ENCODE measurements at regions not wholly inside any gene's neighbourhood (a gene's known extent, or its start where the extent isn't known, plus 50 kb on each side); places are given as distances from the start of the nearest gene placed in this dataset.

DNA sequence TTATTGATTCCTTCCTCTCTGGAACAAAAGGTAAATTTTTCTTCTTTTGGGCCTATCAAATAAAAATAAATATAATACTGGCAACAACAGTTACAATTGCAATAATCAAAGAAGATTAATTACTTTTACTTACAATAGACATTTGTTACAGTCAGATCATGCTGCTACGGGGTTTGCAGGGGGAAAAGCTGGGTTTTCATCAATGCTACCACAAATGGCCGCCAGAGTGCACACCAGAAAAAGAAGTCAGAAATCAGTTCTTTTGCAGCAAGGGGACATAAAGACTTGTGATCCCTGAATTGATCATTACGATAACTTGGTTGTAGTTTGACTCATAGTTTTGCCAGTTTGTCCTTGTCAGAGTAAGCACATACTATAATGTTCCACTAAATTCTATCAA lies 714.5 kb upstream of the EYS start:
- DNase-seq: no peak
- Histone ChIP-seq H3K27me3 (no peaks in the 10 kb centered on the region), H3K4me1 (replicated peaks in 1 of 2) (no peaks in the 10 kb centered on the region), H3K27ac (no peak overlapping the region), H3K36me3 (replicated peaks in 1 of 2) (no peaks in the 10 kb centered on the region), H3K4me3 (no peak overlapping the region), H3K9me3 (replicated peaks in 1 of 3) (no peaks in the 10 kb centered on the region)
- intact Hi-C loops (cut with DNase I): no loop called here
- WGBS, 4 donors: 43 to 52% (median 47%) methylated on average over 3 of the region's 3 CpGs
- no peak for TF ChIP-seq POLR2A (IDR thresholded peaks at IDR 0.05)
- TF ChIP-seq, protein P1, sequence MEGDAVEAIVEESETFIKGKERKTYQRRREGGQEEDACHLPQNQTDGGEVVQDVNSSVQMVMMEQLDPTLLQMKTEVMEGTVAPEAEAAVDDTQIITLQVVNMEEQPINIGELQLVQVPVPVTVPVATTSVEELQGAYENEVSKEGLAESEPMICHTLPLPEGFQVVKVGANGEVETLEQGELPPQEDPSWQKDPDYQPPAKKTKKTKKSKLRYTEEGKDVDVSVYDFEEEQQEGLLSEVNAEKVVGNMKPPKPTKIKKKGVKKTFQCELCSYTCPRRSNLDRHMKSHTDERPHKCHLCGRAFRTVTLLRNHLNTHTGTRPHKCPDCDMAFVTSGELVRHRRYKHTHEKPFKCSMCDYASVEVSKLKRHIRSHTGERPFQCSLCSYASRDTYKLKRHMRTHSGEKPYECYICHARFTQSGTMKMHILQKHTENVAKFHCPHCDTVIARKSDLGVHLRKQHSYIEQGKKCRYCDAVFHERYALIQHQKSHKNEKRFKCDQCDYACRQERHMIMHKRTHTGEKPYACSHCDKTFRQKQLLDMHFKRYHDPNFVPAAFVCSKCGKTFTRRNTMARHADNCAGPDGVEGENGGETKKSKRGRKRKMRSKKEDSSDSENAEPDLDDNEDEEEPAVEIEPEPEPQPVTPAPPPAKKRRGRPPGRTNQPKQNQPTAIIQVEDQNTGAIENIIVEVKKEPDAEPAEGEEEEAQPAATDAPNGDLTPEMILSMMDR (IDR thresholded peaks at IDR 0.05): no peak

DNA sequence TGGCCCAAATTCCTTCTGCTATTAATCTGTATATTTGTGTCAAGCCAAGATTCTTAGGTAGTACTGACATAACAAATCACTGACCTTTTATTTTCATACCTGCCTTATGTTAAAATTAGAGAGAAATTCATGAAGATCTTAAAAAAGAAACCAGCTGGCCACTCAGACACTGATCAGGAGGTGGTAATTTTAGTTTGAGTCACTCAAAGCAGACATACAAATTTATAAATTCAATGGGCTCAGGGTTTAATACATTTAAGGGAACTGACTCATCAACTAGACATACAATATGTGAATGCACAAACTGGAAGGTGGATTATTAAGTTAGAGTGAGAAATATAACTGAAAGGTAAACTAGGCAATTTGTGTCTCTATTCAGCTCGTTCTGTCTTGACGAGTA lies 711.9 kb upstream of the EYS start:
- no peak overlapping the region for H3K27ac ChIP-seq
- H3K9me3 ChIP-seq (replicated peaks in 1 of 3): no peaks in the 10 kb centered on the region
- no peak overlapping the region for H3K4me3 ChIP-seq
- no peak for DNase-seq
- TF ChIP-seq POLR2A (IDR thresholded peaks at IDR 0.05): no peak
- TF ChIP-seq, protein P1 (IDR thresholded peaks at IDR 0.05): no peak
- 61 to 84% (median 70%) methylated on average over 2 of the region's 2 CpGs for WGBS, 4 donors
- H3K4me1 ChIP-seq (replicated peaks in 1 of 2): no peaks in the 10 kb centered on the region
- H3K36me3 ChIP-seq (replicated peaks in 1 of 2): no peaks in the 10 kb centered on the region
- intact Hi-C loops (cut with DNase I): no loop called here
- H3K27me3 ChIP-seq: no peaks in the 10 kb centered on the region

DNA sequence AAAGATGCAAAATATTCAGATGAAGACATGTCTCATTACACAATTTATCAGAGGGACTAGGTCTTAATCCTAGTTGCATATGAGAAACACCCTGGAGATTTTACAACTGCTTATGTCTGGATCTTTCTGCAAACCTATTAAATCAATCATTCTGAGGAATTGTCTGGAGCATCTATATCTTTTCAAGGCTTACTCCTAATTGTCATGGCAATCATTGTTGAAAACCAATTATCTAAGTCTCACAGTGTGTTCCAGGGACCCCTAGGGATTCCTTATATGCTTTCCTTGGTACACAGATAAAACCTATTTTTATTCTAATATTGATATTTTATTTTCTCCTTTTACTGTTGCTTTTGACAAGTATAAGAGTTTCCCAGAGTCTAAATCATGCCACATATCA lies 696.9 kb upstream of the EYS start:
- no peaks in the 10 kb centered on the region for H3K27me3 ChIP-seq
- H3K4me1 ChIP-seq (replicated peaks in 1 of 2): no peaks in the 10 kb centered on the region
- no peak for DNase-seq
- H3K4me3 ChIP-seq: no peak overlapping the region
- TF ChIP-seq POLR2A (IDR thresholded peaks at IDR 0.05): no peak
- TF ChIP-seq, protein P1 (IDR thresholded peaks at IDR 0.05): no peak
- no peaks in the 10 kb centered on the region for H3K9me3 ChIP-seq (replicated peaks in 1 of 3)
- no peak overlapping the region for H3K27ac ChIP-seq
- no peaks in the 10 kb centered on the region for H3K36me3 ChIP-seq (replicated peaks in 1 of 2)
- intact Hi-C loops (cut with DNase I): no loop called here

DNA sequence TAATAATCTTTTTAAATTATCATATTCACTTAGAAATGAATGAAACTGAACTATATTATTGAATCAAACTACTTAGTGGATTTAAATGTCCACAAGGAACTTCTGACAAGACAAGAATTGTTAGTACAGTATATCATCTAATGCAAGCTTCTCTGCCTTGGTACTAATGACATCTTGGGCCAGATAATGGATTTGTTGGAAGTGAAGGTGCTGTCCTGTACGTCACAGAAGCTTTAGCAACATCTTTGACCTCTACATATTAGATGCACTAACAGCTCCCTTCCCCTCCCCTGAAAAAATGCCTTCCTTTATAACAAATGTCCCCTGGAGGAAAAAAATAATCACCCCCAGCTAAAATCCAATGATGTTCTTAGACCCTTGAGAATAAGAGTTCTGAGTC lies 695.8 kb upstream of the EYS start:
- WGBS, 4 donors: 47 to 75% (median 56%) methylated on average over 1 of the region's 1 CpG
- no peaks in the 10 kb centered on the region for H3K4me1 ChIP-seq (replicated peaks in 1 of 2)
- DNase-seq: no peak
- no peak overlapping the region for H3K27ac ChIP-seq
- H3K27me3 ChIP-seq: no peaks in the 10 kb centered on the region
- H3K9me3 ChIP-seq (replicated peaks in 1 of 3): no peaks in the 10 kb centered on the region
- no peaks in the 10 kb centered on the region for H3K36me3 ChIP-seq (replicated peaks in 1 of 2)
- intact Hi-C loops (cut with DNase I): no loop called here
- H3K4me3 ChIP-seq: no peak overlapping the region
- no peak for TF ChIP-seq POLR2A (IDR thresholded peaks at IDR 0.05)
- TF ChIP-seq, protein P1 (IDR thresholded peaks at IDR 0.05): no peak
